Medulla oblongata (tissue), 1 donor: ENCODE measurements at regions not wholly inside any gene's neighbourhood (a gene's known extent, or its start where the extent isn't known, plus 50 kb on each side); places are given as distances from the start of the nearest gene placed in this dataset.

Source experiments
- DNase-seq: peaks from one replicate; pipeline ENCODE4 v3.0.0-alpha.2; 2015; ENCODE audit errors: extremely low spot score

DNA sequence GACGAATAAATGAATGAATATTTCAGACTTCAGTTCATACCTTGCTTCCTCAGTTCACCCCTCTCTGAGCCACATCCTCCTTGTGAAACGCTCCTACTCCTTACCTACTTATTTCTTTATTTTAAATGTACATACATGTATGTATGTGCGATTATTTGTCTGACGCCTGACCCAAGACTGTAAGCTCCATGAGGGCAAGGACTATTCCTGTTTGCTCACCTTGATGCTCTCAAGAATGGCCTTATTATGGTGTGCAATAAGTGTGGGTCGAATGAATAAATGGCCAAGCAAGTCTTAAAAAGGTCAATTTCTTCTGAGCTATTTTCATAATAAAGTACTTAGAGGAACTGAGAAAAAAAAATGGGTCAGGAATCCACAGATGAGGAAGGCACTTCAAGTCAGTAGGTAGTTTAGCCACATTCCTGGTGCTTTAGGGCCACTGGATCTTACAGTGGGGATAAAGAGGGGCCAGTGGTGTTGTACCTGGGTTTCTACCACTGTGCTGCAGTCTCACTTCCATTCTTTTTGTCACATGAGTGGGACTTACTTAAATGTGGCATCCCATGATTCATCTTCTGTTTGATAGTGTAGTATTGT is 74.7 kb downstream of the SDC1 start:
- DNase-seq, result no peak

DNA sequence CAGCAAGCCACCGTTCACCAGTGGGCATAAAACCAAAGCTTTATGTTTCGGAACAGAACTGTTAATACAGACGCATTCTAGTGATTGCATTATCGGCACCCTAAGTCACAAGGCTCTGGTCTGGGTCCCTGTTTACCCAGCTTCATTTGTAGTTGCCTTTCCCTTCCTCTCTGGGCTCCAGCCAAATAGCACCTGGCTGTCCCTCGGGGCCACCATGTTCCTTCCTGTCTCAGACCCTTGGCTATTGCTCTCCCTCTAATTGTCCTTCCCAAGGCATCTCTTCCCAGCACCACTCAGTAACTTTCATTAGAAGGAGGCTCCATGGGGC is 75.3 kb downstream of the SDC1 start:
- DNase-seq, result no peak

DNA sequence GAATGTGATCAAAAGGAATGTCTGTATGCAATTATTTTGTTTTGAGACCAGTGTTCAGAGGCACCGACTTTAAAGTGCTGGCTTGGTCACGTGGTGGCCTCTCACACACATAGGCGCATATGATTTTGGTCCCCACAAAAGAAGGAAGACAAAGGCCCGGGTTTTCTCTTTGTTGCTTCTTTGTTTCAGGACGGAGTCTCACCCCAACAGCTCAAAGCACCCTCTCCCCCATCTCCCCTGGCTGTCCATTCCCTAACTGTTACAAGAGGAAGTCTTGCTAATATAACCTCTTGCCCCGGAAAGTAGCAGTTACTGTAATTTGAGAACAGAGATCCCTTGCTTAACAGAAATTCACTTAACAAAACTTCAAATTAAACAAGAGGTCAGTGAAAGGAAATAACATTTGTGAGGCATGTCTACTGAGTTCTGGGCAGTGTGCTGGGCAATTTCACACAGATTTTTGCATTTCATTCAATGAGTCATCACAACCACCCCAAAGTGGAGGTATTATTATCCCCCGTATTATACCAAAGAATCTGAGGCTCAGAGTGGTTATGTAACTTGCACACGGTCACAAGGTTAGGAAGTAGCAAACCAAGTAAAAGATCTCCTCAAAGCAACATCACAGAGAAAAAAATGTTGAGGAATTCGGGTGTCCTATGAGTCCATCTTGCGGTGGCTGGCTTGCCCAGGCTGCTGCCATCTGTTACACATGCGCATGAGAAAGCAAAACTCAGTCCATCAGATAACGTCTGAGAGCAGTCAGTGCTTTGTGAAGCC is 75.8 kb downstream of the SDC1 start:
- no peak for DNase-seq

DNA sequence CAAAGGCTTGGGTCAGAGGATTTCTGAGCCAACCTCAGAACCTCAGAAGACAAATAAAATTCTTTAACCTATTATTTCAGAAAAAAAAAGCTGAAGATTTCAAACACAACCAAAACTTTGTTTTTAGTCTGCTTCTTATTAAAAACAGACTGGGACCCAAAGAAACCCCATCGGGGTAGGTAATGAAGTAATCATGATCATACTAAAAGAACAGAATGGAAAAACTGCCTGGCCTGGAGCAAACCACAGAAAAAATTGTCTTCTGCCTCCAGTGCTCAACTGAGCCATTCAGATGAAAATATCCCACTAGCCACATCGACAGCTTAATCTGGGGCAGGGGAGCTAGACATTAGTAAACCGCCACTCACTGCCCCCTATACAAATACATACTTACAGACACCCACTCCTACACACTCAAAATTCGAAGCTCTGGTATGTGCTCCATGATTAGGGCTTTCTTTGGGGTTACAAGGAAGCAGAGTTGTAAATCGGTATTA is 76.5 kb downstream of the SDC1 start:
- no peak for DNase-seq

DNA sequence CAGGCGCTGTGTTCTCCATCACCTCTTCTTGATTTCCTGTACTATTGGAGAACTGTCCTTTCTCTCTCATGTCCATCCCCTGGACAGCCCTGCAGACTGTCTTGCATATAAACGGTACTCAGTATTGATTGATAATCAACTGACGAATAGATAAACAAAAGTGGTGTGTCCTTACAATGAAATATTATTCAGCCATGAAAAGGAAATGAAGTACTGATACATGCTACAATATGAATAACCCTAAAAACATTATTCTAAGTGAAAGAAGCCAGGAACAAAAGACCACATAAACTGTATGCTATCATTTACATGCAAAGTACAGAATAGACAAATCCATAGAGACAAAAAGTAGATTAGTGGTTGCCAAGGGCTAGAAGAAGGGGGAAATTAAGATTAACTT is 77.6 kb downstream of the SDC1 start:
- no peak for DNase-seq

DNA sequence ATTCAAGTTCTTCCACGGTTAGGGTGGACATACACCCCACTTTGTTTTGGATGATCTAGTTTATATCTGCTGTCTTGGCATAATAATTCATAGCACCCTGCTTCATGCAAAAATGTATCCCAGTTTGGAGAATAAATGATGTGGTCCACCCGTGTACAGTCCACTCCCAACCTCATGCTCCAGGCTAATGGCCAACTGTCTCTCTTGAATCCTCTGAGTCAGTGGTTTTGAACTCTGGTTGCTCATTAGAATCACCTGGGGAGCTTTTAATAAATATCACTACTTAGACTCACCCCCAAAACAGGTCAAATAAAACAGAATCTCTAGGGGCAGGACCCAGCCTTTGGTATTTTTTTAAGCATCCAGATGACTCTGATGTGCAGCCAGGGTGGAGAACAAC is 78.5 kb downstream of the SDC1 start:
- no peak for DNase-seq

DNA sequence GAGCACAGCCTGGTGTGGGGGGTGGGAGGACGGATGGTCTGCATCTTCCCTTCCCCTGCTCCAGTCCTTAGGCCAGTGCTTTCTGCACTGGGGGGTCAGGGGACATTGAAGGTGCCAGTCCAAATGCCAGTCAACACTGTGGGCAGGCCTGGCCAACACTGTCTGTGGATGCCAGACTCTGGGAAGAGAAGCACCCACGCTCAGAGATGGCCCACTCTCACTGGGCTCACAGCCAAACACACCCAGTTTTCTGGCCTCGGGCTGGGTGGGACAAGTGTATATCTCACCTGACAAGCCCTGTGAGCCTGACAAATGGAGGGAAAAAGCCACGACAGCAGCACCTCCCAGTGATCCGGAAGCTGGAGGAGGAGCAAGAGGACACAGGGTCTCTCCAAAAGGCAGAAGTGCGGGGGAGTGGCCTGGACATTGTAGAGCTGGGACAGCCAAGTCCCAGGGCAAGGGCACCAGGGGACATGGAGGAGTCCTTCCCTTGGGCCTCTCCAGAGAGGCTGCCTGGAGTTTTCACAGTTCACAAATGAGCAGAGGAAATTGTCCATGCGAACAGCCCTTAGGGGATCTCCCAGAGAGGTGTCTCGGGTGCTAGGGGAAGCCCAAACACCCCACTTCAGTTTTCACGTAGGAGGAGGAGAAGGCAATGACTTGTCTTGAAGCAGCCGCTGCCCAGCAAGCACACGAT is 79.3 kb downstream of the SDC1 start:
- DNase-seq, result no peak

DNA sequence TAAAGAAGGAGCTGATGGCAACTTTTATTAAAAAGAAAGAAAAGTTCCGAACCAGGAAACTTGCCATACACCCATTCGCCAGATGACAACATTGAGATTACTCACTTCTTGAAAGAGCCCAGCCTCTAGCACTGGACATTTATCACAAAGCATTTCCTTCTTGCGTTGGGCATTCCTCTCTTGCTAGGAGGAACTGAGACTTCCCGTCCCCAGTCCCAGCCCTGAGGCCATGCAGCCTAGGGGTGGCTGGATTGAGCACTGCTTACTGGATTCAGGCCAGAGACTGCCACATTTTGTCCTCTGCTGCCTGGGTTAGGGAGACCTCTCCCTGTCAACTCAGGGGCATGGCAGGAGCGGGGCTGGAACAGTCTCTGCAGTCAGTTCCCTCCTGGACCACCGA is 80.1 kb downstream of the SDC1 start:
- no peak for DNase-seq

DNA sequence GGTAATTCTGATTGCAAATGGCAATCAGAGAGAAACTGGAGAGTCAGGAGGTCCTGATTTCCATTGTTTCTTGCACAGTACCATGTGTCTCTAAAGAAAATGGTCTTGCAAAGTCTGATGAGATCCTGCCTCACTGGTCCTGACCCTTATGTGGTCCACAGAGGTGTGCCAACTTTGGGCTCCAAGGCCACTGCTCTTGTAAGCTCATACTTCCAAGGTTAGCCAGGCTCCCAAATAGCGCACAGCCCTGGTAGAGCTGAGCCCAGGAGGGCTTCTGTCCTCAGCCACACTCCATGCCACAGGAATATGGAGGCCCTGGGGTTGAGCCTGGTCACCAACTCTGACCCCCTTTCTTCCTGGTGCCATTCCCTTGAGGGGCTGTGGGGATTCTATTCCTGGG is 80.7 kb downstream of the SDC1 start:
- no peak for DNase-seq

DNA sequence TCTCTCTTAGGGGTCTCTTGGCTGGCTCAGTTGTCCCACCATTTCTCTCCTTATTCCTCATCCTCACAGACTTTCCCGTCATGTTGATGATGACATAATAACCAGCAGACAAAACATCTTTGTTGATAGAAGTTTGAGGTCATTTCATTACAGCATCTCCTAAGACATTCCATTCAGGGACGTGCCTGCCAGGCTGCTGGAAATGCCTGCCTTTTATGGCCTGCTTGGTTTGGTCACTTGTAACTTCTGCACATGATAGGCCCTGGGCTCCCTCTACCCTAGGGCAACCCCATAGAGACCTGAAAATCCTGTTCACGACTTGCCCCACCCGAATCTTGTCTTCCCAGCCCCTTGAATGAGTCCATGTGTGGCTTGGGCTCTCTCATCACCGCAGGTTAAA is 81.7 kb downstream of the SDC1 start:
- no peak for DNase-seq

DNA sequence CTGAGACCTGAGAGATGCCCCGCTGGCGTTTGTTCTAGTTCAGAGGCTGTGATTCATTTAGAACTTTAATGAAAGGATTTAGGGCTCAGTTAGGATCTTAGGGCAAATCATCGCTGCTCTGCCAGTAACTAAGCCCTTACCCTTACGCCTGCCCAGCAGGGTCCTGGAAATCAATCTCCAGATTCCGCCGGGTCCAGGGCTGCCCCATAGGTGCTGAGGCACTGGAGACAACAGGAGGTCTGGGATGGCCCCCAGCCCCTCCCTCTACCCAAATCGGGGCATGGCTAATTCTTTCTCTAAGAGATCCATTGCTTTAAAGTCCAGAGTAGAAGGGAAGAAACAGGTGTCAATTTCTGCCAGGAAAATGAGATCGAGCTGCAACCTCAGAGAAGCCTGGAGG is 83.1 kb downstream of the SDC1 start:
- DNase-seq, result no peak

DNA sequence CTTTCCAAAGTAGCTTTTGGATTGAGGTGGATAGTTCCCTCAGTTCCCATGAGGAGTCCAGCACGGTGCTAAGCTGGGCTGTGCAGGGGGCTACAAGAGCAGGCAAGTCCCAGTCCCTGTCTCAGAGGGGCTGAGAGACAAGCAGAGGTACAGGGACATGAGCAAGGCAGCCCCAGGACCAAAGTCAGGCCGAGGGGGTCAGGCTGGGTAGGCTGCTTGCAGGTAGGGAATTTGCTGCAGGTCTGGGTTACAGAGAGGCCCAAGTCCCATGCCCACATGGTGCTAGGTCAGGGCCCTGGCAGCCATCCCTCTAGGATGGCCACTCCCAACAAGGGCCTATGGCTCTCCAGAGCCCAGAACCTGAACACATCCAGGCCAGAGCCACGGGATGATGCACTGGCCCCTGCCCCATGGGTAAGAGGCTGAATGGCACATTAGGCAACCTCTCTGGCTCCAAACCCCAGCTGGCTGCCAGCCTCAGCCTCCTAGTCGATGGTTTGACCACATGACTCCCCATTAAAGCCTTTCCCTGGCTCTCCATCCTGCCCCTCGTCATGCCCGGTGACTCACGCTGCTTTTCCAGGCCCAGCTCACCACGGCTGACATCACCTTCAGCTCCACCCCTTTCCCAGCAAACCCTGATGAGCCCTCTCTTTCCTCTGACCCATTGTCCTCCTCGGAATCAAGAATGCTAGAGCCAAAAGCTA is 83.7 kb downstream of the SDC1 start:
- DNase-seq, result no peak

DNA sequence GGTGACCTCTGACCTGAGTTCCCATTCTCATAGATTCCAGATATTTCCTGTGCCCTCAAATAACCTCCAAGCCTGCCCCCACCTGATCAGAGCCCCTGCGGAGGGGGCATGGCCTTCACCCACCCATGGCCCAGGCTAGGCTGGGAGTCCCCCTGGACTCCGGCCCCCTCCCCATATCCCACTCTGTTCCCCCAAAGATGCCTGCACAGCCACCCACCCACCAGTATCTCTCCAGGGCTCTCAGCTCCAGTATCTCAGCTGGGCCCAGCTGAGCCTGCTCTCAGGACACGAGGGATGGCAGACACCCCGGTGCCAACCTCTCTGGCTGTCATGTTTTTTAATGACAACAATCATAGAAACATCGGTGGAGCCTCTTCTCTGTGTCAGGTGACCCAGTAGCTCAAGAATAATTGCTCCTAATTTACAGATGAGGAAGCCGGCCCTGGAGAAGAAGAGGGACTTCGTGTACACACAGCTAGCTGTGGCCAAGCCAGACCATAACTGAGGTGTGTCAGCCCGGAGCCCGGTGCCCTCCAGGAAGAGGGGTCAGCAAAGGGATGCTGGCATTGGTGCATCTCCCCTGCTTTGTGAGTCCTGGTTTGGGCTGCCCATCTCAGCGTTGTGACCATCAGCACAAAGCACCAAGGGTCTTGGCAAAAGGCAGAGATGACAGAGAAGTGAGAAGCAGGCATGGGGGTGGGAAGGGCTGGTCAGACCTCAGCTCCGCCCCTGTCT is 84.4 kb downstream of the SDC1 start:
- no peak for DNase-seq

DNA sequence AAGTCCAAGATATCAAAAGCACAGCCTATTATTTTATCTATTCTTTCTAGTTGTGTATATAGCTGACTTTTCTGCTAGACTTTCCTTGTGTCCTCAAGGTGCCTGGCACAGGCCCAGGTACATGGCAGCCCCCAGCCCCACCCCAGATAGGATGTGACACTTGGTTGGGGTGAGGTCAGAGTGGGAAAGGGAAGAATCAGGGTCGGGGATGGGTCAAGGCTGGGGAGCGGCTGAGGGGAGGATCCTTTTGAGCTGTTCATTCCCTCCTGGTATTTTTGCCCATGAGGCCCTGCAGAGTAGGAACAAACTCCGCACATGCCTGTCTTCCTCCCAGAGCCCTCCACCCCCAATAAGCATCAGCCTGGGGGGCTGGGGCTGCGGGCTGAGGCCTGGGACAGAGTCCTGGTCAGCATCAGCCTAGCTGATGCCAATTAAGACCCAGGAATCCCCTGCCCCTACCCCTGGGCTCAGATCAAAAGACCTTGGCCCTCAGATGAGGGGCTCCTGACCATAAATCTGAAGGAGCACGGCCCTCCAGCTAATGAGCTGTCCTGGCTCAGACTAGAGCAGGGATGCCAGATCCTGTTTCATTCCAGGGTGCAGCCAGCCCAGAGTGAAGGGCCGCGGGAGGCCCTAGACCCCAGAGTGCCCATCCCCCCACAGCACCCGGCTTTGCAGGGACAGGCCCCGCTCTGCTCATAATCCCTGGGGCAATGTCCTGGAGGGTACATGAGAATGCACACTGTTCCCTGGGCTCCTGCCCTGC is 85.3 kb downstream of the SDC1 start:
- DNase-seq, result no peak

DNA sequence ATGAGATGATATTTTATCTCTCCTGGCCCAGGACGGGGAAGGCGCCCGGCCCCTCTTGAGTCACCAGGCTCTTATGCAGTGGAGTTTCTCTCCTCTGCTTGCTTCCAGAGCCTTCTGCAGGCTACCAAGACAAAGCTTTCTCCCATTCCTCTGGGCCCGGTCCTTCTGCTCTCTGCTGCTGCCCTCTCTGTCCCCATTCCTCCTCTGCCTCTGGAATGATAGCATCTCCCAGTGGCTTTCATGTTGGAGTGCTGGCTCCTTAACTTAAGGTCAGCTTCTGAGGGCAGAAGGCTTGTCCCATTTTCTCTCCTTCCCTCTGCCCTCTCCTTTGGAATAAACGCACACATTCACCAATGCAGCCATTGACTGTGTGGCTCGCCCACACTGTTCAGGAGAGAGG is 86.2 kb downstream of the SDC1 start:
- no peak for DNase-seq

DNA sequence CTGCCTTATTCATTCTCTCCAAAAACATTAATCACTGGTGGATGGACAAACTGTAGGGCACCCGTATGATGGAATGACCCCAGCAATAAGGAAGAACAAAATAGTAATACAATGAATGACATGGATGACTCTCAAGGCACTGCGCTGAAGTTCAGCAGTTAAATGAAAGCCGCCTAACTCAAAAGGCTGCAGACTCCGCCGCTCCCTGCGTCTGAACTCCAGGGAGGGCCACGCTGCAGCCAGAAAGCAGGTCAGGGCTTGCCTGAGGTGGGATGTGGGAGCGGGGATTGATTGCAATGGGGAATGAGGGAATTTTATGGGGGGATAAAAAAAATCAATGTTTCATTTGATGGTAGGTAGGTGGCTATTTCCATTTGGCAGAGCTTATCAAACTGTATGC is 86.5 kb upstream of the LAPTM4A start:
- DNase-seq, result no peak

DNA sequence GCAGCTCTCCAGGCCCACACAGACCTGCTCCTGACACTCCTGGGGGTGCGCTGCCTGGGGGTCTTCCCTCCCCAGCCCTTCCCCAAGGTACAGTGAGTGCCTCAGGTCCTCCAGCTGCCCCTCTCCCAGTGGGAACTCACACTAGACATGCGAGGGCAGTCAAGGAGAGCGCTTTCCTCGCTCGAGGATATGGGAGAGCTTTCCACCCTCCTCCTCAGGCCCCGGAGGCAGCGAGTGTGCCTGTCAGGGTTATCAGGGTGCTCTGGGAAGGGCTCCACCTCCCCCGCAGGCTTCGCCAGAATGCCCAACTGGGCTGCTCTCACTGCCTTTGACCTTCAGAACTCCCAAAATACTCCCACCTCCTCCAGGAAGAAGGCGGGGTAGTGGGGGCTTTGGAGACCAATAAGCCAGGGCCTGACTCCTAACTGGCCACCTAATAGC is 85.7 kb upstream of the LAPTM4A start:
- no peak for DNase-seq

DNA sequence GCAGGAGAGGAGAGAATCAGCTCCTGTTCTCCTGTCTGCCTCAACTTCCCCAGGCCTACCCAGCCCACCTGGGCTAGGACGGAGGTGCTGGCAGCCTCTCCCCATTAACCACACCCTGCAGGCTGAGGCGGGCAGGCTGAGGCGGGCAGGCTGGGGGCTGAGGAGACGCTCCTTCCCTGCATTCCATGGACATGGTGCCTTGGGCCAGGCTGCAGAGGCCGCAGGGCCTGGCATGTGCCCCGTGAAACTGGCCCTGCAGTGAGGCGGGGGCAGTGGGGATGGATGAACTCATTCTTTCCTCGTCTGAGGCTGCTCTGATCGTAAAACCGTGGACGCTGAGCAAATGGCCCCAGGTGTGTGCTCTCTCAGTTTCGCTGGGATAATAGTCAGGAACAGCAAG is 84.7 kb upstream of the LAPTM4A start:
- no peak for DNase-seq

DNA sequence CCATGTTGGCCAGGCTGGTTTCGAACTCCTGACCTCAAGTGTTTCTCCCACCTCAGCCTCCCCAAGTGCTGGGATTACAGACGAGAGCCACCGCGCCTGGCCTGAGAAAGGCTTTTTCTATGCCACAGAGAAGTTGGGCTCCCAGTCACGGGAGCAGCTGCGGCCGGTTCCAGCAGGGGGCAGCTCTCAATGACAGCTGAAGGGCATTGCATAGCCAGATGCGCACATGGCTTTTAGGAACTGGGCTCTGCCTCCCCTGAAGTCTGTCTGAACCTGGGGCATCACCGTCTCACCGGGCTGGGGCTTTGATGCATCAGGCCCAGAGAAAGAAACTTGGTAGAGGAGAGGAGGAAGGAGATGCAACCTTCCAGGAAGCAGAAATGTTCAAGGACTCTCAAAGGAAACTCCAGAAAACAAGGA is 84.2 kb upstream of the LAPTM4A start:
- DNase-seq, result peak; percentile 50

DNA sequence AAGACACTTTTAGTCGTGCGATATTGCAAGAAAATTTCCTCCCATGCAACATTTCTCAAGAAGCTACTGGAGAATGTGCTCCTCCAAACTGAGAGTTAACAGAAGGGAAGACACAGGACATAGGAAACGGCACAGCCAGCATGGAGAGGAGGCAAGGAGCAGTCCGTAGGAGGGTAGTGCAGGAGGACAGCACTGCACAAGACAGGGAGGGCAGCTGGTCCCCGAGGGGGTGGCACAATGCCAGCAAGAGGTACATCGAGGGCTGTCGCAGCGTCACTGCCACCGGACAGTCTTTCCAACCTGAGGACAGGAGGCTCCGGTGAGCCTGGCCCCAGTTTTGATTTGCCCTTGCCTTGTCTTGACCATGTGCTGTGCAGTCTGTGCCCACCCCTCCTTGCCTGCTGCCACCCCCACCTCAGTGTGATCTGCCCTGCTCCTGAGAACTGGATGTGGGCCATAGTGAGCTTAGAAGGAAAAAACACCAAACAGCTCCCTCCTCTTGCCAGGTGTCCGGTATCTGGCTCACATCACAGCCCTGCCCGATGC is 81.6 kb upstream of the LAPTM4A start:
- no peak for DNase-seq
